BE2C (cell line): ENCODE measurements at regions not wholly inside any gene's neighbourhood (a gene's known extent, or its start where the extent isn't known, plus 50 kb on each side); places are given as distances from the start of the nearest gene placed in this dataset.

Experiments used
- DNase-seq: peaks from one replicate; pipeline ENCODE4 v3.0.0-alpha.2; 2020
- H3K27me3 ChIP-seq: fragments of 250-450 bp; sonication (Bioruptor Pico); 2 replicates; pipeline ENCODE4 v1.5.1; 2020; ENCODE audit warnings: mild to moderate bottlenecking
- H3K36me3 ChIP-seq: fragments of 250-450 bp; sonication (Bioruptor Pico); 2 replicates; pipeline ENCODE4 v1.5.1; 2020; ENCODE audit warnings: mild to moderate bottlenecking
- H3K4me1 ChIP-seq: fragments of 250-450 bp; sonication (Bioruptor Pico); 2 replicates; pipeline ENCODE4 v1.5.1; 2020
- H3K4me3 ChIP-seq: 2 replicates; pipeline ENCODE4 v1.5.1; 2011; ENCODE audit warnings: low read depth, low read length
- H3K9me3 ChIP-seq: fragments of 250-450 bp; sonication (Bioruptor Pico); 2 replicates; pipeline ENCODE4 v1.5.1; 2020
- TF ChIP-seq, protein P1 (sequence below): IDR thresholded peaks from 2 replicates; pipeline ENCODE4 v1.5.1; 2012; ENCODE audit warnings: mild to moderate bottlenecking, low read depth, low read length

DNA sequence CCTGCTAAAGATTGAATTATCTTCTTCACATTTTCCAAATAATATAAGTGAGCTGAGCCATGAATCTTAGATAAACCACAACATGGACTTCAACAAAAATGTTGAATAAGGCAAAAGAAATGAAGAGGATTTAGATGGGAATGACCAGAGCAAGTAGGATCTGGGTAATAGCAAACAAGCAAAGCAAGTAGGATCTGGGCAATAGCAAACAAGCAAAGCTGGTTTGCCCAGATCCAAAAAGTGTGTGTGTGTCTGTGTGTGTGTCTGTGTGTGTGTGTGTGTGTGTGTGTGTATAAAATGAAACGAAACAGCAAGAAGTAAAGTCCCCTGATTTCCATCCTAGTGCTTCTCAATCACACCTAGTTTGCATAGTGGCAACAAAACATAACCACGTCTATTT lies 549.1 kb downstream of the RERGL start:
- H3K4me3 ChIP-seq = no peak overlapping the region
- no peaks in the 10 kb centered on the region for H3K36me3 ChIP-seq
- H3K4me1 ChIP-seq = no peaks in the 10 kb centered on the region
- no peaks in the 10 kb centered on the region for H3K27me3 ChIP-seq
- DNase-seq = no peak
- TF ChIP-seq, protein P1, sequence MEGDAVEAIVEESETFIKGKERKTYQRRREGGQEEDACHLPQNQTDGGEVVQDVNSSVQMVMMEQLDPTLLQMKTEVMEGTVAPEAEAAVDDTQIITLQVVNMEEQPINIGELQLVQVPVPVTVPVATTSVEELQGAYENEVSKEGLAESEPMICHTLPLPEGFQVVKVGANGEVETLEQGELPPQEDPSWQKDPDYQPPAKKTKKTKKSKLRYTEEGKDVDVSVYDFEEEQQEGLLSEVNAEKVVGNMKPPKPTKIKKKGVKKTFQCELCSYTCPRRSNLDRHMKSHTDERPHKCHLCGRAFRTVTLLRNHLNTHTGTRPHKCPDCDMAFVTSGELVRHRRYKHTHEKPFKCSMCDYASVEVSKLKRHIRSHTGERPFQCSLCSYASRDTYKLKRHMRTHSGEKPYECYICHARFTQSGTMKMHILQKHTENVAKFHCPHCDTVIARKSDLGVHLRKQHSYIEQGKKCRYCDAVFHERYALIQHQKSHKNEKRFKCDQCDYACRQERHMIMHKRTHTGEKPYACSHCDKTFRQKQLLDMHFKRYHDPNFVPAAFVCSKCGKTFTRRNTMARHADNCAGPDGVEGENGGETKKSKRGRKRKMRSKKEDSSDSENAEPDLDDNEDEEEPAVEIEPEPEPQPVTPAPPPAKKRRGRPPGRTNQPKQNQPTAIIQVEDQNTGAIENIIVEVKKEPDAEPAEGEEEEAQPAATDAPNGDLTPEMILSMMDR = no peak
- H3K9me3 ChIP-seq = peaks cover 4% of the 10 kb centered on the region

DNA sequence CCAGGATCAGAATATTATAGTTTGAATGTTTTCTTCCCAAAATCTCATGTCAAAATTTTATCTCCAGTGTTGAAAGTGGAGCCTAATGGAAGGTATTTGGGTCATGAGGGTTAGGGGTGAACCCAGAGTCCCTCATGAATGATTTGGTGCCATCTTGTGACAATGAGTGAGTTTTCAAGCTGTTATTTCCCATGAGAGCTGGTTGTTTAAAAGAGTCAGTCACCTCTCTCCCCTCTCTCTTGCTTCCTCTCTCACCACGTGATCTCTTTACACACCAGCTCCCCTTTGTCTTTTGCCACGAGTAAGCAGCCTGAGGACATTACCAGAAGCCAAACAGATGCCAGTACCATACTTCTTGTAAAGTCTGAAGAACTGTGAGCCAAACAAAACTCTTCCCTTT lies 561.6 kb downstream of the RERGL start:
- no peaks in the 10 kb centered on the region for H3K4me1 ChIP-seq
- DNase-seq = no peak

DNA sequence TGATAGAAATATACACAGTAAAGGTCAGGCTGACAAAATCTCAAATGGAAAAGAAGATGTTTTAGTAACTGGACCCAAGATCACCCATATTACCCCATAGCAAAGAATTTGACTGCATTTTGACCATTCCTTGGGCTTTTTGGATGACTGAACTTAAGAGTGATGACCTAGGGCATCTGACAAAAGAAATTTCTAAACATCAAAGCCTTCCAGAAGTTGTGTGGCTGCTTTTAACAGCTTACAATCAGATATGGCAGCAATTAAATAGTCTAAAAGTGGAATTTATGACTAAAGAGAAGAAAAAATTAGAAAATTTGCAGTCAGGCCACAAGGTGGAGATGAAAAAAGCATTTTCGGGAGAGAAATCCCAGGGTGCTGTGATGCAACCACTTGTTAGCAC lies 563.0 kb downstream of the RERGL start:
- no peak for DNase-seq
- no peaks in the 10 kb centered on the region for H3K36me3 ChIP-seq
- H3K27me3 ChIP-seq = no peaks in the 10 kb centered on the region
- H3K4me3 ChIP-seq = no peak overlapping the region
- H3K9me3 ChIP-seq = no peaks in the 10 kb centered on the region
- no peaks in the 10 kb centered on the region for H3K4me1 ChIP-seq
- TF ChIP-seq, protein P1 = no peak

More for the DNA sequence above, 561.6 kb downstream of the RERGL start:
- H3K9me3 ChIP-seq = no peaks in the 10 kb centered on the region
- no peaks in the 10 kb centered on the region for H3K36me3 ChIP-seq
- TF ChIP-seq, protein P1 = no peak
- no peaks in the 10 kb centered on the region for H3K27me3 ChIP-seq
- H3K4me3 ChIP-seq = no peak overlapping the region

DNA sequence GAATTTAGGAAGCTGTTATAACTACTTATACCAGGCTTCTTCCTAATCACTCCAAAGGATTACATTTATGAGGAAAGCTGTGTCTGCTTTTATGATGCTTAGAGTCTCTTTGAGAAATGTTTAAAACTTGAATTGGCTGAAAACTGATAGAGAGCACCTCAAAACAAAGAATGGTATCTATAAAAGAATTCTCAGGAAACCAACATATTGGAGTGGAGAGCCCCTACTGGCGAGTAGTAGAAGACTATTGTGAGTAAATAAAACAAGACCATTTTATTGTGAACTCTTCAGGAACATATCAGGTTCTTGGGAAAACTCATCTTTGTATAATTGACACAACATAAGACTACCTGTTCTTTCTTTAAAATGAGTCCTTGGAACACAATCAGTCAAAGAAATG lies 578.6 kb downstream of the RERGL start:
- H3K4me3 ChIP-seq = no peak overlapping the region
- TF ChIP-seq, protein P1 = no peak; the same call in 1 of the 2 replicates
- no peaks in the 10 kb centered on the region for H3K9me3 ChIP-seq
- H3K27me3 ChIP-seq = no peaks in the 10 kb centered on the region
- H3K36me3 ChIP-seq = no peaks in the 10 kb centered on the region
- DNase-seq = no peak
- no peaks in the 10 kb centered on the region for H3K4me1 ChIP-seq

DNA sequence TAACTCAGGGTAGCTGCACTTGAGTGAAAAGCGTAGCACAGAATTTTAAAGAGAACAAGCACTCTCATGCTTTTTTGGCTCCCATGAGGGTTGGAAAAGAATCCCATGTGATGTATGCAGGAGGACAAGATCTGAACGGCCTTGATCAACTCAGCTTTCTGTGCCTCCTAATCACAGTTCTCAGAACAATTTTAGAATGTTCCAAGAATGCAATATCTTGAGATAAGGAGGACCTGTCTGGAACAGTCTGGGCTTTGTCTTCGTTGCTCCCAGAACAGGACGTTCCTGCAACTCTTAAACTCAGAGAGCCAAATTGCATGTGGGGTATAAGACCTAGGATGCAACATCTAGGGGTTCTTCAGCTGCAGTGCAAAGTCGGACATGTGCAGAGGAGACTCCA lies 582.7 kb downstream of the RERGL start:
- Histone ChIP-seq H3K27me3 (no peaks in the 10 kb centered on the region), H3K36me3 (no peaks in the 10 kb centered on the region), H3K4me3 (no peak overlapping the region), H3K4me1 (no peaks in the 10 kb centered on the region), H3K9me3 (0 out of 2 replicates have a peak, but pooled peaks cover 3% of the 10 kb centered on the region)
- no peak for DNase-seq
- TF ChIP-seq, protein P1 = no peak

DNA sequence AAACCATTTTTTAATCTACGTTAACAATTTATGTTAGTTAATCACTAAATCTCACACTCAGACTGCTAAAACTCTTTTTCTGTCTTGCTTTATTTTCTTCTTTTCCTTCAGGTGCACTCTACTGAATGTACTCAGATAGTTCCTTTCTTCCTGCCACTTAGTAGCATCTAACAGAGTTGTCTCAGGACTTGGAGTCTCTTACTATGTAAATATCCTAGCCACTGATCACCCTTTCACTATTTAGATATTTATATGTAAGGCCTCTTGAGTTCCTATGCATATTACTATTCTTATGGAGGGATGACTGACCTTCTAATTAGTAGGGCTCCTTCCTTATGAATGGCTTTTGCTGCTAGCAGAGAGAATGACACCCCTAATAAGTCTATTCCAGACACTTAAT lies 586.3 kb downstream of the RERGL start:
- Histone ChIP-seq H3K27me3 (no peaks in the 10 kb centered on the region), H3K4me3 (no peak overlapping the region), H3K4me1 (no peaks in the 10 kb centered on the region), H3K9me3 (0 out of 2 replicates have a peak, but pooled peaks cover 3% of the 10 kb centered on the region), H3K36me3 (no peaks in the 10 kb centered on the region)
- TF ChIP-seq, protein P1 = no peak
- no peak for DNase-seq
